DOHH2 (cell line): ENCODE measurements at regions not wholly inside any gene's neighbourhood (a gene's known extent, or its start where the extent isn't known, plus 50 kb on each side); places are given as distances from the start of the nearest gene placed in this dataset.

Experiments
- EZH2phosphoT487 ChIP-seq: fragments of 200-600 bp; sonication (generic); IDR thresholded peaks from 2 replicates; pipeline ENCODE4 v1.6.1; 2017; ENCODE audit warnings: borderline replicate concordance, mild to moderate bottlenecking, antibody characterized with exemption, low read length, moderate library complexity, mixed read lengths
- TF ChIP-seq, protein P1 (sequence below): fragments of 200-600 bp; sonication (generic); IDR thresholded peaks from one replicate; pipeline ENCODE4 v1.5.1; 2014; ENCODE audit warnings: antibody characterized with exemption, mild to moderate bottlenecking, low read depth, low read length; ENCODE audit not compliant: poor library complexity, severe bottlenecking

DNA sequence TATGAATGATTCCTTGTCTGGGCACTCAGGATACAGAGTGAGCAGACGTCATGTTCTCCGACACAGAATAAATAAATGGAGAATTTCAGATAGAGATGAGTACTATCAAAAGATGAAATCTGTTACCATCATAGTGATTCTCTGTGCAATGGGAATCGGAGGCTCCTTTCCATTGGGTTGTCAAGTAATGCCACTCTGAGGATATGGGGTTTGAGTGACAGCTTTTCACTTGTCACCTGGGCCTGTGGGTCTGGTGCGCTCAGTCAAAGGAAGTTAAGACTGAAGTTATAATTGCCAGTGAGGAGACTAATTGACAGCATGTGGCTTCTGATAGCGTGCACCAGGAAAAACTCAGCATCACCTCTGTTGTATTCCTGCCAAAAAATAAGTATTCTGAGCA lies 387.2 kb downstream of the SOX11 start:
- TF ChIP-seq, protein P1, sequence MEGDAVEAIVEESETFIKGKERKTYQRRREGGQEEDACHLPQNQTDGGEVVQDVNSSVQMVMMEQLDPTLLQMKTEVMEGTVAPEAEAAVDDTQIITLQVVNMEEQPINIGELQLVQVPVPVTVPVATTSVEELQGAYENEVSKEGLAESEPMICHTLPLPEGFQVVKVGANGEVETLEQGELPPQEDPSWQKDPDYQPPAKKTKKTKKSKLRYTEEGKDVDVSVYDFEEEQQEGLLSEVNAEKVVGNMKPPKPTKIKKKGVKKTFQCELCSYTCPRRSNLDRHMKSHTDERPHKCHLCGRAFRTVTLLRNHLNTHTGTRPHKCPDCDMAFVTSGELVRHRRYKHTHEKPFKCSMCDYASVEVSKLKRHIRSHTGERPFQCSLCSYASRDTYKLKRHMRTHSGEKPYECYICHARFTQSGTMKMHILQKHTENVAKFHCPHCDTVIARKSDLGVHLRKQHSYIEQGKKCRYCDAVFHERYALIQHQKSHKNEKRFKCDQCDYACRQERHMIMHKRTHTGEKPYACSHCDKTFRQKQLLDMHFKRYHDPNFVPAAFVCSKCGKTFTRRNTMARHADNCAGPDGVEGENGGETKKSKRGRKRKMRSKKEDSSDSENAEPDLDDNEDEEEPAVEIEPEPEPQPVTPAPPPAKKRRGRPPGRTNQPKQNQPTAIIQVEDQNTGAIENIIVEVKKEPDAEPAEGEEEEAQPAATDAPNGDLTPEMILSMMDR: no peak
- no peak for TF ChIP-seq EZH2phosphoT487
